Natural killer cell (primary cell): ENCODE measurements at regions not wholly inside any gene's neighbourhood (a gene's known extent, or its start where the extent isn't known, plus 50 kb on each side); places are given as distances from the start of the nearest gene placed in this dataset.

Source experiments
- ATAC-seq, 3 donors: fragments of 150-1000 bp in 2 of 3; fragments of 200-7000 bp in 1 of 3; cut with Tn5 transposase; 1 replicate in 1 of 3; 2 replicates in 2 of 3; pipeline ENCODE4 v1.10.0; 2021; ENCODE audit warnings: mild to moderate bottlenecking in 2 of 3, moderate library complexity in 2 of 3
- DNase-seq, 2 donors: peaks; one replicate each; pipeline versions ENCODE4 v3.0.0 to v3.0.0-alpha.2; 2013 to 2021; ENCODE audit warnings: mixed read lengths in 1 of 2
- H3K27ac ChIP-seq: one replicate; pipeline ENCODE4 v1.5.1; 2013; ENCODE audit warnings: mild to moderate bottlenecking, low read length
- H3K27me3 ChIP-seq: one replicate; pipeline ENCODE4 v1.6.1; 2013; ENCODE audit warnings: low read length; ENCODE audit not compliant: control insufficient read depth, insufficient read depth
- H3K36me3 ChIP-seq: one replicate; pipeline ENCODE4 v1.6.1; 2013; ENCODE audit warnings: low read length; ENCODE audit not compliant: control insufficient read depth, insufficient read depth
- H3K4me1 ChIP-seq: one replicate; pipeline ENCODE4 v1.6.1; 2013; ENCODE audit warnings: low read length; ENCODE audit not compliant: control insufficient read depth, insufficient read depth
- H3K4me3 ChIP-seq: one replicate; pipeline ENCODE4 v1.5.1; 2013; ENCODE audit warnings: low read length
- H3K9me3 ChIP-seq: one replicate; pipeline ENCODE4 v1.6.1; 2013; ENCODE audit warnings: low read length; ENCODE audit not compliant: control insufficient read depth, insufficient read depth
- H3K27ac Mint-ChIP-seq, 2 donors: one replicate each; pipeline ENCODE4 v1.8.0; 2022; ENCODE audit warnings: mild to moderate bottlenecking in 2 of 2, mixed read lengths in 2 of 2, moderate library complexity in 1 of 2
- H3K27me3 Mint-ChIP-seq, 2 donors: one replicate each; pipeline ENCODE4 v1.8.0; 2022; ENCODE audit warnings: low read depth in 2 of 2, mixed read lengths in 2 of 2
- H3K36me3 Mint-ChIP-seq: one replicate; pipeline ENCODE4 v1.8.0; 2022; ENCODE audit warnings: mixed read lengths
- H3K4me1 Mint-ChIP-seq, 2 donors: one replicate each; pipeline ENCODE4 v1.8.0; 2022; ENCODE audit warnings: mixed read lengths in 2 of 2
- H3K4me3 Mint-ChIP-seq: one replicate; pipeline ENCODE4 v1.8.0; 2022; ENCODE audit warnings: mild to moderate bottlenecking, moderate library complexity, mixed read lengths
- H3K9me3 Mint-ChIP-seq, 2 donors: one replicate each; pipeline ENCODE4 v1.8.0; 2022; ENCODE audit warnings: mixed read lengths in 2 of 2
- CTCF ChIP-seq: fragments of 200-600 bp; IDR thresholded peaks from one replicate; pipeline ENCODE4 v1.8.0; 2022; ENCODE audit warnings: antibody characterized with exemption
- WGBS: methylation state at CpG from one replicate; pipeline ENCODE4 v1.1.7; 2013; ENCODE audit warnings: missing lambda C conversion rate; ENCODE audit not compliant: insufficient coverage; 5-methylcytosine and 5-hydroxymethylcytosine counted together
- intact Hi-C: fragments of 100-400 bp; cut with micrococcal nuclease; formaldehyde crosslinking; loops from one replicate; pipeline ENCODE4 v1.14.2; 2022

GRCh38 chr3:117746066-117746465, 1036.5 kb downstream of the TUSC7 start:
- TF ChIP-seq CTCF = no peak
- no peaks in the 10 kb centered on the region for H3K4me1 ChIP-seq
- H3K4me3 Mint-ChIP-seq = no peak overlapping the region
- H3K9me3 ChIP-seq = peaks cover 4% of the 10 kb centered on the region
- no peaks in the 10 kb centered on the region for H3K36me3 ChIP-seq
- no peak for ATAC-seq
- DNase-seq = no peak
- no peaks in the 10 kb centered on the region for H3K27me3 Mint-ChIP-seq
- intact Hi-C loops = no loop called here
- WGBS = 67% methylated on average over 3 of the region's 3 CpGs
- no peaks in the 10 kb centered on the region for H3K4me1 Mint-ChIP-seq
- H3K27ac Mint-ChIP-seq = no peak overlapping the region
- H3K27me3 ChIP-seq = no peaks in the 10 kb centered on the region
- H3K4me3 ChIP-seq = no peak overlapping the region
- no peaks in the 10 kb centered on the region for H3K36me3 Mint-ChIP-seq
- H3K9me3 Mint-ChIP-seq = peaks cover 11 to 16% of the 10 kb centered on the region in 2 donors
- no peak overlapping the region for H3K27ac ChIP-seq

GRCh38 chr3:117748131-117748530, 1038.6 kb downstream of the TUSC7 start:
- no peaks in the 10 kb centered on the region for H3K36me3 Mint-ChIP-seq
- ATAC-seq (no peak), DNase-seq (no peak)
- no peaks in the 10 kb centered on the region for H3K27me3 ChIP-seq
- H3K36me3 ChIP-seq = no peaks in the 10 kb centered on the region
- no peak overlapping the region for H3K27ac Mint-ChIP-seq
- no peak overlapping the region for H3K4me3 Mint-ChIP-seq
- H3K9me3 ChIP-seq = peaks cover 4% of the 10 kb centered on the region
- H3K4me1 ChIP-seq = no peaks in the 10 kb centered on the region
- H3K9me3 Mint-ChIP-seq = peaks cover 12 to 16% of the 10 kb centered on the region in 2 donors
- H3K27me3 Mint-ChIP-seq = no peaks in the 10 kb centered on the region
- H3K4me3 ChIP-seq = no peak overlapping the region
- intact Hi-C loops = no loop called here
- no peak for TF ChIP-seq CTCF
- no CpG with 5 or more reads among the region's 1 CpG for WGBS
- H3K4me1 Mint-ChIP-seq = no peaks in the 10 kb centered on the region
- H3K27ac ChIP-seq = no peak overlapping the region

- TF ChIP-seq CTCF = no peak
- no peak overlapping the region for H3K4me3 Mint-ChIP-seq
- ATAC-seq (no peak), DNase-seq (no peak)
- Histone ChIP-seq H3K27me3 (no peaks in the 10 kb centered on the region), H3K9me3 (peaks cover 4% of the 10 kb centered on the region), H3K4me3 (no peak overlapping the region), H3K36me3 (no peaks in the 10 kb centered on the region), H3K4me1 (no peaks in the 10 kb centered on the region), H3K27ac (no peak overlapping the region)
- WGBS = 80% methylated on average over 1 of the region's 4 CpGs
- no peak overlapping the region for H3K27ac Mint-ChIP-seq
- H3K9me3 Mint-ChIP-seq = peaks cover 9 to 11% of the 10 kb centered on the region in 2 donors
- H3K27me3 Mint-ChIP-seq = no peaks in the 10 kb centered on the region
- H3K4me1 Mint-ChIP-seq = no peaks in the 10 kb centered on the region
- intact Hi-C loops = no loop called here
- no peaks in the 10 kb centered on the region for H3K36me3 Mint-ChIP-seq
Measured at GRCh38 chr3:117750674-117751269, 1041.2 kb downstream of the TUSC7 start.

- no peak for TF ChIP-seq CTCF
- no peaks in the 10 kb centered on the region for H3K27me3 ChIP-seq
- no peak overlapping the region for H3K27ac ChIP-seq
- intact Hi-C loops = no loop called here
- ATAC-seq (no peak), DNase-seq (no peak)
- H3K27ac Mint-ChIP-seq = no peak overlapping the region
- WGBS = 82% methylated on average over 3 of the region's 4 CpGs
- no peaks in the 10 kb centered on the region for H3K36me3 ChIP-seq
- no peaks in the 10 kb centered on the region for H3K9me3 ChIP-seq
- H3K27me3 Mint-ChIP-seq = no peaks in the 10 kb centered on the region
- no peak overlapping the region for H3K4me3 Mint-ChIP-seq
- H3K4me1 ChIP-seq = no peaks in the 10 kb centered on the region
- peaks cover 9 to 11% of the 10 kb centered on the region in 2 donors for H3K9me3 Mint-ChIP-seq
- H3K4me1 Mint-ChIP-seq = no peaks in the 10 kb centered on the region
- H3K4me3 ChIP-seq = no peak overlapping the region
- H3K36me3 Mint-ChIP-seq = no peaks in the 10 kb centered on the region
Measured at GRCh38 chr3:117751651-117752050, 1042.1 kb downstream of the TUSC7 start.
